ENCODE measurements at regions not wholly inside any gene's neighbourhood (a gene's known extent, or its start where the extent isn't known, plus 50 kb on each side); places are given as distances from the start of the nearest gene placed in this dataset.
A peak's percentile ranks its signal among the peaks of the same experiment; 100 is the strongest.

DNA sequence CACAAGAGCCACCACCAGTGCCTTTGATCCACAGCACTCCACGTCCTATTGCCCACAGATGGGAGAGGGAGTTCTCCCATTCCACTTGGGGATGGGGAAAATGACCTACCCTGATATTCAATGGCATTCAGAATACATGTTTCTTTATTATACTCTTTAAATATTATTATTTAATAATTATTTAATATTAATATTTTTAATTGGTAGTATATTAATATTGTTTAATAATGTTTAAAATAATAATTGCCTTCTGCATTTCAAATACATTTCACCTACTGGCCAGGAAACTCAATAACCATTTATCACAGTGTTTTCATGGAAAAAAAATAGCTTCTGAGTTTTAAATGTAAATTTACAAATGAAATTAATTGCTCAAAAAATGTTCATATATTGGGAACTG lies 127.4 kb upstream of the G2E3 start:
- Histone ChIP-seq H3K4me2 (ENCODE audit: low read length) (no peak overlapping the region), H3K36me3 (ENCODE audit: insufficient read depth, low read length) (no peaks in the 10 kb centered on the region), H3K4me1 (ENCODE audit: insufficient read depth, low read length) (no peaks in the 10 kb centered on the region), H3K9me3 (ENCODE audit: insufficient read depth, low read depth, low read length) (no peaks in the 10 kb centered on the region), H2AFZ (ENCODE audit: low read depth, low read length) (no peak overlapping the region), H3K79me2 (ENCODE audit: insufficient read depth, low read length) (no peaks in the 10 kb centered on the region), H3K9ac (ENCODE audit: low read length) (no peak overlapping the region), H4K20me1 (ENCODE audit: insufficient read depth, low read length) (no peaks in the 10 kb centered on the region), H3K4me3 (ENCODE audit: insufficient read depth, low read depth, low read length) (no peak overlapping the region), H3K27me3 (ENCODE audit: insufficient read depth, low read length) (no peaks in the 10 kb centered on the region), H3K27ac (ENCODE audit: low read depth, low read length) (no peak overlapping the region)
- Mint-ChIP-seq H3K9me3 (ENCODE audit: unreplicated experiment) (no peaks in the 10 kb centered on the region), H3K27ac (ENCODE audit: unreplicated experiment) (no peak overlapping the region), H3K4me1 (ENCODE audit: low read depth, unreplicated experiment) (no peaks in the 10 kb centered on the region), H3K4me3 (ENCODE audit: unreplicated experiment) (no peak overlapping the region), H3K36me3 (ENCODE audit: low read depth, unreplicated experiment) (no peaks in the 10 kb centered on the region), H3K27me3 (ENCODE audit: low read depth, unreplicated experiment) (peaks cover 8% of the 10 kb centered on the region)
- no peak for TF ChIP-seq EZH2 (IDR thresholded peaks at IDR 0.05; ENCODE audit: insufficient read depth, low read length)
- TF ChIP-seq, protein P1, sequence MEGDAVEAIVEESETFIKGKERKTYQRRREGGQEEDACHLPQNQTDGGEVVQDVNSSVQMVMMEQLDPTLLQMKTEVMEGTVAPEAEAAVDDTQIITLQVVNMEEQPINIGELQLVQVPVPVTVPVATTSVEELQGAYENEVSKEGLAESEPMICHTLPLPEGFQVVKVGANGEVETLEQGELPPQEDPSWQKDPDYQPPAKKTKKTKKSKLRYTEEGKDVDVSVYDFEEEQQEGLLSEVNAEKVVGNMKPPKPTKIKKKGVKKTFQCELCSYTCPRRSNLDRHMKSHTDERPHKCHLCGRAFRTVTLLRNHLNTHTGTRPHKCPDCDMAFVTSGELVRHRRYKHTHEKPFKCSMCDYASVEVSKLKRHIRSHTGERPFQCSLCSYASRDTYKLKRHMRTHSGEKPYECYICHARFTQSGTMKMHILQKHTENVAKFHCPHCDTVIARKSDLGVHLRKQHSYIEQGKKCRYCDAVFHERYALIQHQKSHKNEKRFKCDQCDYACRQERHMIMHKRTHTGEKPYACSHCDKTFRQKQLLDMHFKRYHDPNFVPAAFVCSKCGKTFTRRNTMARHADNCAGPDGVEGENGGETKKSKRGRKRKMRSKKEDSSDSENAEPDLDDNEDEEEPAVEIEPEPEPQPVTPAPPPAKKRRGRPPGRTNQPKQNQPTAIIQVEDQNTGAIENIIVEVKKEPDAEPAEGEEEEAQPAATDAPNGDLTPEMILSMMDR (IDR thresholded peaks at IDR 0.05; ENCODE audit: insufficient read depth, low read depth, low read length), result no peak
- FAIRE-seq (no peak), DNase-seq (ENCODE audit: low read depth) (no peak)

DNA sequence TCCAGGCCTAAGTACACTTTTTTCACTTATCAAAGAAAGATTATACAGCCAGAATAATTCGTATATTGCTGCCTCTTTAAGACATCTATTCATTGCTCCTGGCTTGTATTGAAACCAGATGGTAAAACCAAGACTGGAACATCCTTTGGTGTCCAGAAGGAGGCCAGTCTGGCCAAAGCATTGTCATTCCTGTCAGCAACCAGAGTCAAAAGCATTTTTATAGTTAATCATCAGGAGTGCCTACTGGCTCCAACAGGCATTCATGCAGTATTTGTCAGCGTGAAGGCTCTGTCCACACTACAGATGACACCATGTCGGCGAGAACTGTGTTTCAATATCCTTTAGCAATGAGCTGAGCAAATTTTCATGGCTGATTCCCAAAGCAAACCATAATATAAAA lies 118.0 kb upstream of the G2E3 start:
- no peaks in the 10 kb centered on the region for H3K4me1 ChIP-seq (ENCODE audit: insufficient read depth, low read length)
- no peak overlapping the region for H3K4me3 Mint-ChIP-seq (ENCODE audit: unreplicated experiment)

DNA sequence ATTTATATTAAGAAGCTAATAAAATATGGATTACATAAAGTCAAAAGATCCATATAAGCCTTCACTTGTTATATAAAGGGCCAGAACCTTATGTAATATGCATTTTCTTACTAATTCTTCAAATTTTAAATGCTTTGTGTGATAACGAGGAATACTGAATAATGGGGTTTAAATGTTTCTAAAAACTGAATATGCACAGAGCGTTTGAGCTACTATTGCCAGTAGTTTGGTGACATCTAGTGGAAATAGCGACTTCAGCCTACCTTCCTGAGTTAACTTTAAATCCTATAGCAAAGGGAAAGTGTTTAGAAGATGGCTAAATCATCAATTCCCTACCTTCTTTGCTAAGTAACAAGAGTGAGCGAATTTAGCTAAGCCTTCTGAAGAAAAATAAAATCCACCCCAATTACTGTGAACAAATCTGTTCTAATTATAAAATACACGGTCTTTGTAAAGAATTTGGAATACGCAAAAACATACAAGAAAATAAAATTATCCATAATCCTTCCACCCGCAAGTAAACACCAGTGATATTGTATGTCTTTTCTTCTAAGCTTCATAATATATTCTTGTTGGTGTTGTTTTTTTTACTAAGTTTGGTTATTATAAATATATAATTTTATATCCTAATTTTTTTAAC lies 115.5 kb upstream of the G2E3 start:
- no peaks in the 10 kb centered on the region for H3K36me3 ChIP-seq (ENCODE audit: insufficient read depth, low read length)
- FAIRE-seq (peak; percentile 41), DNase-seq (ENCODE audit: low read depth) (peak; percentile 30)
- H3K9ac ChIP-seq (ENCODE audit: low read length), result no peak overlapping the region
- no peaks in the 10 kb centered on the region for H3K4me1 ChIP-seq (ENCODE audit: insufficient read depth, low read length)
- H3K27me3 ChIP-seq (ENCODE audit: insufficient read depth, low read length), result no peaks in the 10 kb centered on the region
- H3K27ac Mint-ChIP-seq (ENCODE audit: unreplicated experiment), result no peak overlapping the region
- H4K20me1 ChIP-seq (ENCODE audit: insufficient read depth, low read length), result no peaks in the 10 kb centered on the region
- H3K36me3 Mint-ChIP-seq (ENCODE audit: low read depth, unreplicated experiment), result no peaks in the 10 kb centered on the region
- H3K27ac ChIP-seq (ENCODE audit: low read depth, low read length), result no peak overlapping the region
- H3K4me1 Mint-ChIP-seq (ENCODE audit: low read depth, unreplicated experiment), result no peaks in the 10 kb centered on the region
- no peaks in the 10 kb centered on the region for H3K9me3 ChIP-seq (ENCODE audit: insufficient read depth, low read depth, low read length)
- no peak overlapping the region for H2AFZ ChIP-seq (ENCODE audit: low read depth, low read length)
- no peaks in the 10 kb centered on the region for H3K9me3 Mint-ChIP-seq (ENCODE audit: unreplicated experiment)
- peaks cover 10% of the 10 kb centered on the region for H3K27me3 Mint-ChIP-seq (ENCODE audit: low read depth, unreplicated experiment)
- no peak overlapping the region for H3K4me2 ChIP-seq (ENCODE audit: low read length)
- TF ChIP-seq, protein P1 (IDR thresholded peaks at IDR 0.05; ENCODE audit: insufficient read depth, low read depth, low read length), result peak; percentile 64
- no peak for TF ChIP-seq EZH2 (IDR thresholded peaks at IDR 0.05; ENCODE audit: insufficient read depth, low read length)
- no peaks in the 10 kb centered on the region for H3K79me2 ChIP-seq (ENCODE audit: insufficient read depth, low read length)
- no peak overlapping the region for H3K4me3 Mint-ChIP-seq (ENCODE audit: unreplicated experiment)
- H3K4me3 ChIP-seq (ENCODE audit: insufficient read depth, low read depth, low read length), result no peak overlapping the region

More for the DNA sequence above, 118.0 kb upstream of the G2E3 start:
- FAIRE-seq, result no peak
- no peaks in the 10 kb centered on the region for H3K9me3 Mint-ChIP-seq (ENCODE audit: unreplicated experiment)
- Histone ChIP-seq H4K20me1 (ENCODE audit: insufficient read depth, low read length) (no peaks in the 10 kb centered on the region), H3K27ac (ENCODE audit: low read depth, low read length) (no peak overlapping the region), H3K27me3 (ENCODE audit: insufficient read depth, low read length) (no peaks in the 10 kb centered on the region), H3K9ac (ENCODE audit: low read length) (no peak overlapping the region), H3K79me2 (ENCODE audit: insufficient read depth, low read length) (no peaks in the 10 kb centered on the region), H2AFZ (ENCODE audit: low read depth, low read length) (no peak overlapping the region), H3K9me3 (ENCODE audit: insufficient read depth, low read depth, low read length) (no peaks in the 10 kb centered on the region), H3K36me3 (ENCODE audit: insufficient read depth, low read length) (no peaks in the 10 kb centered on the region), H3K4me3 (ENCODE audit: insufficient read depth, low read depth, low read length) (no peak overlapping the region), H3K4me2 (ENCODE audit: low read length) (no peak overlapping the region)
- no peaks in the 10 kb centered on the region for H3K36me3 Mint-ChIP-seq (ENCODE audit: low read depth, unreplicated experiment)
- H3K27me3 Mint-ChIP-seq (ENCODE audit: low read depth, unreplicated experiment), result peaks cover 13% of the 10 kb centered on the region
- no peak overlapping the region for H3K27ac Mint-ChIP-seq (ENCODE audit: unreplicated experiment)
- no peak for DNase-seq (ENCODE audit: low read depth)
- H3K4me1 Mint-ChIP-seq (ENCODE audit: low read depth, unreplicated experiment), result no peaks in the 10 kb centered on the region
- TF ChIP-seq, protein P1 (IDR thresholded peaks at IDR 0.05; ENCODE audit: insufficient read depth, low read depth, low read length), result no peak
- no peak for TF ChIP-seq EZH2 (IDR thresholded peaks at IDR 0.05; ENCODE audit: insufficient read depth, low read length)

Data from astrocyte (in vitro differentiated cells and primary cell).